HCT116 (cell line): ENCODE measurements at regions not wholly inside any gene's neighbourhood (a gene's known extent, or its start where the extent isn't known, plus 50 kb on each side); places are given as distances from the start of the nearest gene placed in this dataset.

Source experiments
- ATAC-seq: fragments of 200-7000 bp; cut with Tn5 transposase; 2 replicates; pipeline ENCODE4 v1.9.1; 2020; ENCODE audit warnings: mild to moderate bottlenecking, moderate library complexity
- BruUV-seq: library from RNA; stranded (reverse); fragments of 400-500 nt; replicated peaks from 2 replicates; lab custom pipeline; 2021; lab: Mats Ljungman, UMichigan
- CTCF ChIA-PET: fragments of 300-600 bp; sonication (Branson Sonifier 250); formaldehyde crosslinking; loops from one replicate; lab custom pipeline; 2021; ENCODE audit warnings: antibody characterized with exemption; lab: Charles Lee
- POLR2A ChIA-PET: fragments of 300-600, 350-600 bp; sonication (Branson Sonifier 250); formaldehyde crosslinking; loops from one replicate; lab custom pipeline; 2021; ENCODE audit warnings: antibody characterized with exemption; lab: Charles Lee
- RAD21 ChIA-PET, 2 experiments: fragments of 300-600 bp; sonication (Branson Sonifier 250); formaldehyde crosslinking; loops; one replicate each; lab custom pipeline; 2023; ENCODE audit warnings: low total read pairs in 2 of 2; ENCODE audit not compliant: uncharacterized antibody in 2 of 2, unreplicated experiment in 2 of 2, low non-redundant PET in 1 of 2; lab: Charles Lee
- DNase-seq: peaks from one replicate; pipeline ENCODE4 v3.0.0-alpha.2; 2010; ENCODE audit warnings: low read depth, low spot score
- H2AFZ ChIP-seq: fragments of 200-600 bp; shearing (Covaris generic), sonication (generic); 2 replicates; pipeline ENCODE4 v1.6.1; 2017; ENCODE audit warnings: low read depth, mixed run types, mixed read lengths, antibody characterized with exemption, low read length; ENCODE audit not compliant: poor library complexity, severe bottlenecking
- H3K27ac ChIP-seq: 2 replicates; pipeline ENCODE4 v1.5.1; 2012; ENCODE audit warnings: low read depth, low read length
- H3K27me3 ChIP-seq: fragments of 200-600 bp; sonication (generic); 2 replicates; pipeline ENCODE4 v1.6.1; 2016; ENCODE audit warnings: mixed run types, low read length, mixed read lengths; ENCODE audit not compliant: insufficient read depth
- H3K36me3 ChIP-seq, 2 experiments: fragments of 200-500 bp in 1 of 2; fragments of 200-600 bp in 1 of 2; sonication (Bioruptor generic) in 1 of 2; sonication (generic) in 1 of 2; 2 replicates each; pipeline versions ENCODE4 v1.5.1 to v1.6.1; 2014 to 2016; ENCODE audit warnings: low read length in 2 of 2, inconsistent platforms in 1 of 2, mixed read lengths in 1 of 2, mixed run types in 1 of 2; ENCODE audit not compliant: insufficient read depth in 2 of 2, control insufficient read depth in 1 of 2
- H3K4me1 ChIP-seq, 2 experiments: fragments of 200-600 bp in 1 of 2; sonication (generic) in 1 of 2; 2 replicates each; pipeline versions ENCODE4 v1.5.1 to v1.6.1; 2012 to 2017; ENCODE audit warnings: low read length in 2 of 2, inconsistent platforms in 1 of 2, mild to moderate bottlenecking in 1 of 2, mixed read lengths in 1 of 2, mixed run types in 1 of 2, moderate library complexity in 1 of 2; ENCODE audit not compliant: insufficient read depth in 2 of 2, control insufficient read depth in 1 of 2
- H3K4me2 ChIP-seq: fragments of 200-600 bp; sonication (generic); 2 replicates; pipeline ENCODE4 v1.6.1; 2017; ENCODE audit warnings: mixed run types, low read length, mixed read lengths
- H3K4me3 ChIP-seq, 2 experiments: fragments of 200-600 bp in 1 of 2; sonication (generic) in 1 of 2; replicated peaks in 1 of 2; 2 replicates each; pipeline ENCODE4 v1.5.1; 2011 to 2016; ENCODE audit warnings: low read length in 2 of 2, control low read depth in 1 of 2, low read depth in 1 of 2, mild to moderate bottlenecking in 1 of 2, mixed read lengths in 1 of 2, mixed run types in 1 of 2
- H3K79me2 ChIP-seq: fragments of 200-600 bp; sonication (generic); 2 replicates; pipeline ENCODE4 v1.6.1; 2017; ENCODE audit warnings: mild to moderate bottlenecking, mixed run types, low read length, moderate library complexity, mixed read lengths; ENCODE audit not compliant: insufficient read depth
- H3K9ac ChIP-seq: fragments of 200-600 bp; sonication (generic); 2 replicates; pipeline ENCODE4 v1.6.1; 2016; ENCODE audit warnings: low read length, mixed read lengths
- H3K9me2 ChIP-seq: fragments of 200-600 bp; sonication (generic), shearing (Covaris generic); 2 replicates; pipeline ENCODE4 v1.6.1; 2017; ENCODE audit warnings: mixed run types, mild to moderate bottlenecking, moderate library complexity; ENCODE audit not compliant: insufficient read depth
- H3K9me3 ChIP-seq, 2 experiments: fragments of 200-500 bp in 1 of 2; fragments of 200-600 bp in 1 of 2; sonication (Bioruptor generic) in 1 of 2; sonication (generic) in 1 of 2; 2 replicates each; pipeline ENCODE4 v1.6.1; 2014 to 2017; ENCODE audit warnings: low read length in 2 of 2, mixed read lengths in 2 of 2, inconsistent platforms in 1 of 2, low read depth in 1 of 2, mild to moderate bottlenecking in 1 of 2, mixed run types in 1 of 2, moderate library complexity in 1 of 2; ENCODE audit not compliant: control insufficient read depth in 1 of 2, insufficient read depth in 1 of 2
- H4K20me1 ChIP-seq: fragments of 200-600 bp; sonication (generic), shearing (Covaris generic); 2 replicates; pipeline ENCODE4 v1.6.1; 2017; ENCODE audit warnings: mixed run types, mild to moderate bottlenecking, moderate library complexity; ENCODE audit not compliant: insufficient read depth
- ATF3 ChIP-seq: IDR thresholded peaks from 2 replicates; pipeline ENCODE4 v1.6.1; 2012
- CBX3 ChIP-seq: IDR thresholded peaks from 2 replicates; pipeline ENCODE4 v1.6.1; 2012; ENCODE audit warnings: low read depth
- CEBPB ChIP-seq: IDR thresholded peaks from 2 replicates; pipeline ENCODE4 v1.6.1; 2012; ENCODE audit warnings: low read depth
- CTCF ChIP-seq, 3 experiments: fragments of 200-600 bp in 1 of 3; sonication (generic) in 1 of 3; IDR thresholded peaks in 2 of 3; conservative IDR thresholded peaks in 1 of 3; 2 replicates each; pipeline ENCODE4 v1.5.1; 2012 to 2017; ENCODE audit warnings: low read depth in 2 of 3, low read length in 2 of 3, antibody characterized with exemption in 1 of 3, borderline replicate concordance in 1 of 3, control low read depth in 1 of 3, mild to moderate bottlenecking in 1 of 3, mixed read lengths in 1 of 3, mixed run types in 1 of 3, moderate library complexity in 1 of 3; ENCODE audit not compliant: insufficient read depth in 1 of 3
- EGR1 ChIP-seq: IDR thresholded peaks from 2 replicates; pipeline ENCODE4 v1.6.1; 2012; ENCODE audit warnings: low read depth
- EZH2phosphoT487 ChIP-seq: fragments of 200-600 bp; IDR thresholded peaks from 2 replicates; pipeline ENCODE4 v1.6.1; 2018; ENCODE audit warnings: antibody characterized with exemption, borderline replicate concordance
- FOSL1 ChIP-seq: IDR thresholded peaks from 2 replicates; pipeline ENCODE4 v1.6.1; 2012; ENCODE audit warnings: low read depth
- POLR2A ChIP-seq: IDR thresholded peaks from 2 replicates; pipeline ENCODE4 v1.7.0; 2011; ENCODE audit warnings: borderline replicate concordance; ENCODE audit not compliant: insufficient read depth, insufficient read length; ENCODE audit errors: extremely low read depth
- POLR2AphosphoS5 ChIP-seq: IDR thresholded peaks from 2 replicates; pipeline ENCODE4 v1.6.1; 2011; ENCODE audit warnings: mild to moderate bottlenecking, low read depth, low read length, moderate library complexity
- REST ChIP-seq: IDR thresholded peaks from 2 replicates; pipeline ENCODE4 v1.6.1; 2012; ENCODE audit warnings: low read depth
- SIN3A ChIP-seq: IDR thresholded peaks from 2 replicates; pipeline ENCODE4 v1.6.1; 2012; ENCODE audit warnings: low read depth
- YY1 ChIP-seq: IDR thresholded peaks from 2 replicates; pipeline ENCODE4 v1.6.1; 2011; ENCODE audit warnings: low read length, low read depth, moderate library complexity, mild to moderate bottlenecking; ENCODE audit not compliant: insufficient replicate concordance; ENCODE audit errors: extremely low read depth
- ZBTB33 ChIP-seq: IDR thresholded peaks from 2 replicates; pipeline ENCODE4 v1.6.1; 2011; ENCODE audit warnings: mild to moderate bottlenecking, low read length, moderate library complexity; ENCODE audit not compliant: insufficient replicate concordance; ENCODE audit errors: extremely low read depth
- intact Hi-C: fragments of 100-400 bp; cut with micrococcal nuclease; formaldehyde crosslinking; loops from 2 replicates; pipeline ENCODE4 v1.10.0; 2022

GRCh38 chr1:218078916-218079315, 206.2 kb upstream of the RRP15 start:
- H3K36me3 ChIP-seq: no peaks in the 10 kb centered on the region
- H3K9me2 ChIP-seq: no peaks in the 10 kb centered on the region
- no peaks in the 10 kb centered on the region for H4K20me1 ChIP-seq
- H2AFZ ChIP-seq: no peak overlapping the region
- H3K79me2 ChIP-seq: no peaks in the 10 kb centered on the region
- H3K27ac ChIP-seq: no peak overlapping the region
- H3K27me3 ChIP-seq: peaks cover 23% of the 10 kb centered on the region
- intact Hi-C loops: no loop called here
- POLR2A ChIA-PET: no interaction called here
- CTCF ChIA-PET: no interaction called here
- RAD21 ChIA-PET: no interaction called here
- H3K4me2 ChIP-seq: no peak overlapping the region
- no peak overlapping the region for H3K9ac ChIP-seq
- H3K9me3 ChIP-seq: no peaks in the 10 kb centered on the region
- no TSS peak for BruUV-seq
- DNase-seq (no peak), ATAC-seq (no peak)
- H3K4me1 ChIP-seq: no peaks in the 10 kb centered on the region
- H3K4me3 ChIP-seq: no peak overlapping the region
- TF ChIP-seq FOSL1 (no peak), EGR1 (no peak), ATF3 (no peak), ZBTB33 (no peak), CBX3 (no peak), POLR2AphosphoS5 (no peak)

- Histone ChIP-seq H3K27ac (no peak overlapping the region), H3K79me2 (no peaks in the 10 kb centered on the region), H3K9me3 (no peaks in the 10 kb centered on the region), H3K9ac (no peak overlapping the region), H3K9me2 (no peaks in the 10 kb centered on the region), H2AFZ (no peak overlapping the region), H3K27me3 (peaks cover 18% of the 10 kb centered on the region), H3K36me3 (no peaks in the 10 kb centered on the region), H3K4me2 (no peak overlapping the region), H3K4me1 (no peaks in the 10 kb centered on the region), H3K4me3 (no peak overlapping the region), H4K20me1 (no peaks in the 10 kb centered on the region)
- RAD21 ChIA-PET: no interaction called here
- POLR2A ChIA-PET: no interaction called here
- intact Hi-C loops: no loop called here
- DNase-seq: no peak
- no TSS peak for BruUV-seq
- TF ChIP-seq POLR2A: no peak
- TF ChIP-seq EZH2phosphoT487: no peak
- no peak for TF ChIP-seq CEBPB
- no peak for TF ChIP-seq YY1
- TF ChIP-seq CBX3: no peak
- no peak for TF ChIP-seq REST
- TF ChIP-seq SIN3A: no peak
- no peak for TF ChIP-seq CTCF (IDR thresholded peaks at IDR 0.05 in 2 of 3, conservative IDR thresholded peaks at IDR 0.05 in 1 of 3; ENCODE audit: borderline replicate concordance in 1 of 3, insufficient read depth in 1 of 3, low read depth in 2 of 3, low read length in 2 of 3)
- ATAC-seq: no peak
- CTCF ChIA-PET: no interaction called here
Observed at GRCh38 chr1:218079347-218079746, 205.7 kb upstream of the RRP15 start.
